ENCODE measurements at regions not wholly inside any gene's neighbourhood (a gene's known extent, or its start where the extent isn't known, plus 50 kb on each side); places are given as distances from the start of the nearest gene placed in this dataset.

DNA sequence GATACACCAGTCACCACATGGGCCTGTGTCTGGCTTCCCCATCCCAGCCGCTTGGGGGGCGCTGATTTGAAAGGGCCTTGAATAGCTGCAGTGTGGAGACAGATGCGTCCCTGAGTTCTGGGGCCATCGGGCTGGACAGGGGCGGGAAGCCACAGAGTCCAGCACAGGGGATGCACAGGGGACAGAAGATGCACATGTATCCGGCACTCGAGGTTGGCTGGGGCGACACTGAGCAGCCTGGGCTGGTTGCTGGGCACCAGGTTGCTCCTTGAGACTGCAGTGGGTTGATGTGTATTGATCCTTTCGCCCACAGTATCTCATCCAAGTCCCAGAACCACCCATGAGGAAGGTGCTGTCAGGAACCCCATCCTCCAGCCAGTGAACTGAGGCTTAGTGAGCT is 99.3 kb upstream of the SYT13 start:
- no peak for DNase-seq (ENCODE audit: extremely low spot score, unreplicated experiment)
- TF ChIP-seq, protein P1, sequence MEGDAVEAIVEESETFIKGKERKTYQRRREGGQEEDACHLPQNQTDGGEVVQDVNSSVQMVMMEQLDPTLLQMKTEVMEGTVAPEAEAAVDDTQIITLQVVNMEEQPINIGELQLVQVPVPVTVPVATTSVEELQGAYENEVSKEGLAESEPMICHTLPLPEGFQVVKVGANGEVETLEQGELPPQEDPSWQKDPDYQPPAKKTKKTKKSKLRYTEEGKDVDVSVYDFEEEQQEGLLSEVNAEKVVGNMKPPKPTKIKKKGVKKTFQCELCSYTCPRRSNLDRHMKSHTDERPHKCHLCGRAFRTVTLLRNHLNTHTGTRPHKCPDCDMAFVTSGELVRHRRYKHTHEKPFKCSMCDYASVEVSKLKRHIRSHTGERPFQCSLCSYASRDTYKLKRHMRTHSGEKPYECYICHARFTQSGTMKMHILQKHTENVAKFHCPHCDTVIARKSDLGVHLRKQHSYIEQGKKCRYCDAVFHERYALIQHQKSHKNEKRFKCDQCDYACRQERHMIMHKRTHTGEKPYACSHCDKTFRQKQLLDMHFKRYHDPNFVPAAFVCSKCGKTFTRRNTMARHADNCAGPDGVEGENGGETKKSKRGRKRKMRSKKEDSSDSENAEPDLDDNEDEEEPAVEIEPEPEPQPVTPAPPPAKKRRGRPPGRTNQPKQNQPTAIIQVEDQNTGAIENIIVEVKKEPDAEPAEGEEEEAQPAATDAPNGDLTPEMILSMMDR (IDR thresholded peaks at IDR 0.05) = no peak
- H3K9me3 Mint-ChIP-seq (ENCODE audit: unreplicated experiment) = no peaks in the 10 kb centered on the region
- H3K27ac Mint-ChIP-seq (ENCODE audit: unreplicated experiment) = no peak overlapping the region
- H3K4me3 Mint-ChIP-seq (ENCODE audit: unreplicated experiment) = no peak overlapping the region
- H3K36me3 Mint-ChIP-seq (ENCODE audit: unreplicated experiment) = no peaks in the 10 kb centered on the region
- peaks cover 18% of the 10 kb centered on the region for H3K4me1 Mint-ChIP-seq (ENCODE audit: unreplicated experiment)
- H3K27me3 Mint-ChIP-seq (ENCODE audit: unreplicated experiment) = peaks cover 29% of the 10 kb centered on the region

DNA sequence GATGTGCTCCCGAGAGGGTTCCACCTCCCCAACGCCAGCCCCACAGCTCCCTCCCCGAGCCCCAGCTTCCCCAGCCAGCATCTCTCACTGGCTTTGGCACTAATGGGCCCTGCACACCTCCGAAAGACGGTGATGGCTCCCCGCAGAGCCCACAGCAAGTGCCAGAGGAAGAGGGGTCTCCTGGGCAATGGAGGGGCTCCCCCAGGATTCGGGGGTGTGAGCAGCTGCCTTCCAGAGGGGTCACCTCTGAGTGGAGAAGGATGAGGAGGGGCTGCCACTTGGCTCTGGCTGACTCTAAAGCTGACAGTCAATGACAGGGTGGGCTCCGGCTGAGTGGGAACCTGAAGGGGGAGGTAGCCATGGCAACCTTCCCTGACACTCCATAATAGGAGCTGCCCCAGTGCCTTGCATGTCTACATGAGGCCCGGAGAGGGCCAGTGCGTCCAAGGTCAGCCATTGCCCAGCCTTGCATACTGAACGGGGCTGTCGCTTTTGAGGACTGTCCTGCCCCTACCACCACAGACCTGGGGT is 98.6 kb upstream of the SYT13 start:
- H3K4me3 Mint-ChIP-seq (ENCODE audit: unreplicated experiment) = no peak overlapping the region
- no peak for DNase-seq (ENCODE audit: extremely low spot score, unreplicated experiment)

DNA sequence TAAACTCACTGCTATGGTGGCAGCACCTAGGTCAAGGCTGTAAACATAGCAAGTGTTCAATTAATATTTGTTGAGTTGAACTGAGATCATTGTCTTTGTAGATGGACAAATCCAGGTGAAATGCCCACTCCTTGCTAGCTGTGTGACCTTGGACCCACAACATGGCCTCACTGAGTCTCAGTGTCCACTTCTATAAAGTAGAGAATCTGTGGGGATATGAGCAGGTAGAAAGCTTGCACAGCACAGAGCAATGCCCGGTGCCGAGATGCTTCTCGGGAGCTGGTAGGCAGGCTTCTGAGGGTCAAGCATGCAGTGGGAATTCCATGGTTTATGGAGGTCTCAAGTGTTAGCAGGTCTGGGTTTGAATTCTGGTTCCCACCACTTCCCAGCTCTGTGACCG is 97.9 kb upstream of the SYT13 start:
- H3K27ac Mint-ChIP-seq (ENCODE audit: unreplicated experiment) = no peak overlapping the region
- no peaks in the 10 kb centered on the region for H3K9me3 Mint-ChIP-seq (ENCODE audit: unreplicated experiment)
- H3K27me3 Mint-ChIP-seq (ENCODE audit: unreplicated experiment) = peaks cover 25% of the 10 kb centered on the region
- DNase-seq (ENCODE audit: extremely low spot score, unreplicated experiment) = no peak
- H3K36me3 Mint-ChIP-seq (ENCODE audit: unreplicated experiment) = no peaks in the 10 kb centered on the region
- H3K4me1 Mint-ChIP-seq (ENCODE audit: unreplicated experiment) = peaks cover 15% of the 10 kb centered on the region
- TF ChIP-seq, protein P1 (IDR thresholded peaks at IDR 0.05) = no peak
- H3K4me3 Mint-ChIP-seq (ENCODE audit: unreplicated experiment) = no peak overlapping the region

More for the DNA sequence above, 98.6 kb upstream of the SYT13 start:
- Mint-ChIP-seq H3K27ac (ENCODE audit: unreplicated experiment) (no peak overlapping the region), H3K36me3 (ENCODE audit: unreplicated experiment) (no peaks in the 10 kb centered on the region), H3K4me1 (ENCODE audit: unreplicated experiment) (peaks cover 15% of the 10 kb centered on the region), H3K9me3 (ENCODE audit: unreplicated experiment) (no peaks in the 10 kb centered on the region), H3K27me3 (ENCODE audit: unreplicated experiment) (peaks cover 25% of the 10 kb centered on the region)
- TF ChIP-seq, protein P1 (IDR thresholded peaks at IDR 0.05) = no peak

DNA sequence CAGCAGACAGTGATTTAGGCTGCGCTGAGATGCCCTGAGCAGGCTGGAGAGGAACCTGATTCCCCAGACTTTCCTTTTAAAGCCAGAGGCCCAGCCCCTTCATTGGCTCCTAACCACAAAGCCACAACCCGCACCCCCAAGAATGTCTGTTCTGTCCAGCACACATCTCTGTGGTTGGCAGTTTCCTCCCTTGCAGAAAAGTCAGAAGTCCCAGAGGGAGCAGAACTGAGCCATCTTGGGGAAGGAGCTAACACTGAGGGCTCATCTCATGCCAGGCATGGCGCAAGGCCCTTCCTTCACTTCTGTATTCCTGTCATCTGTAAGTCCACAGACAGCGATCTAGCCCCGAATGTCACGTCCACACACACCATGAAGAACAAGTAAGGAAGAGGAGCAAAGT is 97.1 kb upstream of the SYT13 start:
- TF ChIP-seq, protein P1 (IDR thresholded peaks at IDR 0.05) = no peak
- no peak overlapping the region for H3K27ac Mint-ChIP-seq (ENCODE audit: unreplicated experiment)
- DNase-seq (ENCODE audit: extremely low spot score, unreplicated experiment) = no peak
- H3K36me3 Mint-ChIP-seq (ENCODE audit: unreplicated experiment) = no peaks in the 10 kb centered on the region
- H3K9me3 Mint-ChIP-seq (ENCODE audit: unreplicated experiment) = no peaks in the 10 kb centered on the region
- peaks cover 15% of the 10 kb centered on the region for H3K4me1 Mint-ChIP-seq (ENCODE audit: unreplicated experiment)
- H3K4me3 Mint-ChIP-seq (ENCODE audit: unreplicated experiment) = no peak overlapping the region
- peaks cover 19% of the 10 kb centered on the region for H3K27me3 Mint-ChIP-seq (ENCODE audit: unreplicated experiment)

DNA sequence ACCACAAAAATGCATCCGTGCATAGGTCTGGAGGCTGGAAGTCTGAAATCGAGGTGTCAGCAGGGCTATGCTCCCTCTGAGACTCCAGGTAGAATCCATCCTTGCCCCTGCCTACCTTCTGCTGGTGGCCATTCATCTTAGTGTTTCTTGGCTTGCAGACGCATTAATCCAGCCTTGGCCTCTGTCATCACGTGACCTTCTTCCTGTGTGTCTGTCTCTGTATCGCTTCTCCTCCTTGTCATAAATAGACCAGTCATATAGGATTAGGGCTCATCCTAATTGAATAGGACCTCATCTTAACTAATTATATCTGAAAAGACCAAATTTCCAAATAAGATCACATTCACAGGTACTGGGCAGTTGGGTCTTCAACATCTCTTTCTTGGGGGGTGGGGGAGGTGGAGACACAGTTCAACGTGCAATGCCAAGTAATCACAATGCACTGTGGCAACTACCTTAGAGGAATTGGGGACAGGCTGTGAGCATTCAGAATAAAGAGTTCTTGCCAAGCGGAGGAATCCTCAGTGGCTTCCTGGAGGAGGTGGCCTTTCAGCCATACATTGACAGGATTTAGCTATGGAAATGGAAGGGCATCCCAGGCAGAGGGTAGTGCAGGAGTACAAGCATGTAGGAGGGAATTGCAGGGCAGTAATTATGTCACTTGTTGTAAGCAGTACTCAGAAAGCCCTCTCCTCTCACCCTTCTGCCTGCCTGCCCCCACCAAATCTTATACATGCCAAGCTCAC is 96.2 kb upstream of the SYT13 start:
- peaks cover 15% of the 10 kb centered on the region for H3K4me1 Mint-ChIP-seq (ENCODE audit: unreplicated experiment)
- peaks cover 13% of the 10 kb centered on the region for H3K27me3 Mint-ChIP-seq (ENCODE audit: unreplicated experiment)
- TF ChIP-seq, protein P1 (IDR thresholded peaks at IDR 0.05) = no peak
- no peaks in the 10 kb centered on the region for H3K9me3 Mint-ChIP-seq (ENCODE audit: unreplicated experiment)
- H3K27ac Mint-ChIP-seq (ENCODE audit: unreplicated experiment) = no peak overlapping the region
- DNase-seq (ENCODE audit: extremely low spot score, unreplicated experiment) = no peak
- H3K36me3 Mint-ChIP-seq (ENCODE audit: unreplicated experiment) = no peaks in the 10 kb centered on the region
- H3K4me3 Mint-ChIP-seq (ENCODE audit: unreplicated experiment) = no peak overlapping the region

Measured in osteocyte (in vitro differentiated cells).